Mucosa of descending colon (tissue), 3 donors: ENCODE measurements at regions not wholly inside any gene's neighbourhood (a gene's known extent, or its start where the extent isn't known, plus 50 kb on each side); places are given as distances from the start of the nearest gene placed in this dataset.

Experiments used
- ATAC-seq: fragments of 200-7000 bp; cut with Tn5 transposase; one replicate; pipeline ENCODE4 v1.9.1; 2020; ENCODE audit warnings: mild to moderate bottlenecking, moderate library complexity
- DNase-seq, 3 donors: peaks; one replicate each; pipeline ENCODE4 v3.0.0-alpha.2; 2020
- H3K36me3 ChIP-seq: fragments of 200-600 bp; one replicate; pipeline ENCODE4 v1.8.0; 2021; ENCODE audit warnings: low read depth, mild to moderate bottlenecking
- H3K4me1 ChIP-seq: fragments of 200-600 bp; one replicate; pipeline ENCODE4 v1.8.0; 2021; ENCODE audit warnings: low read depth, mild to moderate bottlenecking
- H3K4me3 ChIP-seq: fragments of 200-600 bp; one replicate; pipeline ENCODE4 v1.8.0; 2021; ENCODE audit warnings: mild to moderate bottlenecking
- H3K9me3 ChIP-seq: fragments of 200-600 bp; one replicate; pipeline ENCODE4 v1.8.0; 2021; ENCODE audit warnings: mild to moderate bottlenecking
- intact Hi-C, 2 donors: fragments of 100-400 bp; cut with DNase I in 1 of 2; cut with micrococcal nuclease in 1 of 2; formaldehyde crosslinking; loops; one replicate each; pipeline versions ENCODE4 v1.11.0 to v1.11.1; 2022; cut with DNase I, micrococcal nuclease
- TF ChIP-seq, protein P1 (sequence below): fragments of 200-600 bp; IDR thresholded peaks from one replicate; pipeline ENCODE4 v1.8.0; 2022; ENCODE audit warnings: antibody characterized with exemption, mild to moderate bottlenecking
- donor health status: DM: no; HTN: no; CAD: no; lungs with moderate emphysema.
- donor health status: DM: no; HTN: no; CAD: no.
- donor health status: DM: no; HTN: yes; CAD: no.

DNA sequence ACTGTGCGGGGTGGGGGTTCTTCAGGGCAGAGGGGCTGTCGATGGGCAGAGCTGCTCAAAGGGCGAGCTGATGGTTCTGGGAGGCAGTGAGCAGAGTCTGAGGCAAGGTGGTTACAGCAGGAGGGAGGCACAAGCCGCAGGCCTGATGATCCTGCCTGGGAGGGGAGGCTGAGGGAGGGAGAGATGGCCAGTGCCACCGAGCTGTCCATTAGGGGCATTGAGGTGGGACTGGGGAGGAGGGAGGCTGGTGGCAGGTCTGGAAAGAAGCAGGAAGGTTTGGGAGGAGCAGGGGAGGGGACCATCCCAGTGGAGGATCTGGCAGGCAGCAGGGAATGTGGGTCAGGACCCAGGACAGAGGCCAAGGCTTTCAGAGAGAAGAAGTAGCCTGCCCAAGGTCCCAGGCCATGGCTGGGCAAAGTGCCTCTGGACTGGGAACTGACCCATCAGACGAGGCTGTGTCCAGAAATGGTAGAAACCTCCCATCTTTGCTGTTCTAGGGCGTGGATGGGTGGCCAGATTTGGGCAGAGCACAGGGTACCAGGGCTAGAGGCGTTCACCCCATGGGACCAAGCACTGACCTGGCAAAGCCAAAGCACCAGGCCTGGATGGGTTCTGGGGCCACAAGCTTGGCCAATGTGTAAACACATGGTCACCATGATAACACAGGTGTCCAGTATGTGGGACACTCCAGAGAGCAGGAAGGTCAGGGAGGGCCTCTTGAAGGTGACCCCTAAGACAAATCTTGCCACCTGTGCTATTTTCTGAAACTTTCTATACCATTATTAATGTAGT lies 55.5 kb downstream of the INHBB start:
- no peaks in the 10 kb centered on the region for H3K4me1 ChIP-seq
- H3K36me3 ChIP-seq, result no peaks in the 10 kb centered on the region
- no peaks in the 10 kb centered on the region for H3K9me3 ChIP-seq
- TF ChIP-seq, protein P1, sequence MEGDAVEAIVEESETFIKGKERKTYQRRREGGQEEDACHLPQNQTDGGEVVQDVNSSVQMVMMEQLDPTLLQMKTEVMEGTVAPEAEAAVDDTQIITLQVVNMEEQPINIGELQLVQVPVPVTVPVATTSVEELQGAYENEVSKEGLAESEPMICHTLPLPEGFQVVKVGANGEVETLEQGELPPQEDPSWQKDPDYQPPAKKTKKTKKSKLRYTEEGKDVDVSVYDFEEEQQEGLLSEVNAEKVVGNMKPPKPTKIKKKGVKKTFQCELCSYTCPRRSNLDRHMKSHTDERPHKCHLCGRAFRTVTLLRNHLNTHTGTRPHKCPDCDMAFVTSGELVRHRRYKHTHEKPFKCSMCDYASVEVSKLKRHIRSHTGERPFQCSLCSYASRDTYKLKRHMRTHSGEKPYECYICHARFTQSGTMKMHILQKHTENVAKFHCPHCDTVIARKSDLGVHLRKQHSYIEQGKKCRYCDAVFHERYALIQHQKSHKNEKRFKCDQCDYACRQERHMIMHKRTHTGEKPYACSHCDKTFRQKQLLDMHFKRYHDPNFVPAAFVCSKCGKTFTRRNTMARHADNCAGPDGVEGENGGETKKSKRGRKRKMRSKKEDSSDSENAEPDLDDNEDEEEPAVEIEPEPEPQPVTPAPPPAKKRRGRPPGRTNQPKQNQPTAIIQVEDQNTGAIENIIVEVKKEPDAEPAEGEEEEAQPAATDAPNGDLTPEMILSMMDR, result no peak
- no peak overlapping the region for H3K4me3 ChIP-seq
- no peak for ATAC-seq
- intact Hi-C loops, result no loop called here
- no peak for DNase-seq

DNA sequence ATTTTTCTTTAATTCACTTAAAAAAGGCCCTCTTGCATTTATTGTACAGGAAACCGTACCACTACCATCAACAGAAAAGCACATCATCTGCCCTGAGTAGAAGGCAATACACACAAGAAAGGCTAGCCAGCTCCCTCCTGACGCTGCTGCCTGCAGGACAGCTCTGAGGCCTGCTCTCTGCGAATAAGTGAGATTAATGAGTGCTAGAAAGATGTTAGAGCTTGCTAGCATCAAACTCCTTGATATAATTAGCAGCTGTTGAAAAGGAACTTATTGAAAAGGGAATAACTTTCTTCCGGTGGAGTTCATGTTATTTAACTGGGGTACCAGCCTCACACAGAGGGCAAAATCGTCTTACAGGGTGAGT lies 56.1 kb downstream of the INHBB start:
- DNase-seq (no peak), ATAC-seq (no peak)
- intact Hi-C loops, result no loop called here
- no peaks in the 10 kb centered on the region for H3K9me3 ChIP-seq
- H3K36me3 ChIP-seq, result no peaks in the 10 kb centered on the region
- no peak overlapping the region for H3K4me3 ChIP-seq
- TF ChIP-seq, protein P1, result no peak
- H3K4me1 ChIP-seq, result no peaks in the 10 kb centered on the region

DNA sequence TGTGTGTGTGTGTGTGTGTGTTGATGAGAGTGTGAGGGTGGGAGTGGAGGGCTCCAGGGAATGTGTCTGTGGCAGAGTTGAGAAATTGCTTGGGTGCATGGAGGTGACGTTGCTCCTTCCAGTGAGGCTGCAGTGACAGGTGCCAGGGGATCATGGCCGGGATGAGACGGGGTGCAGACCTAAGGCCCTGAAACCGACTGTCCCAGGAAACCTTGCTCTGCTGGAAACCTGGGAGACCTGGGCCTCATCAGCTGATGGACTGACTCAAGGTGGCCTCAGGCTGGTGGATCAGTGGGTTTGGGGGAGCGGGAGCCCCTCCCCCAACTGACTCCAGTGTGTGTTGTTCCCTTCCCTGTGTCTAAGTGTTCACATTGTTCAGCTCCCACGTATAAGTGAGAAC lies 56.6 kb downstream of the INHBB start:
- Histone ChIP-seq H3K9me3 (no peaks in the 10 kb centered on the region), H3K4me1 (no peaks in the 10 kb centered on the region), H3K4me3 (no peak overlapping the region), H3K36me3 (no peaks in the 10 kb centered on the region)
- ATAC-seq (no peak), DNase-seq (no peak)
- TF ChIP-seq, protein P1, result no peak
- intact Hi-C loops, result no loop called here

DNA sequence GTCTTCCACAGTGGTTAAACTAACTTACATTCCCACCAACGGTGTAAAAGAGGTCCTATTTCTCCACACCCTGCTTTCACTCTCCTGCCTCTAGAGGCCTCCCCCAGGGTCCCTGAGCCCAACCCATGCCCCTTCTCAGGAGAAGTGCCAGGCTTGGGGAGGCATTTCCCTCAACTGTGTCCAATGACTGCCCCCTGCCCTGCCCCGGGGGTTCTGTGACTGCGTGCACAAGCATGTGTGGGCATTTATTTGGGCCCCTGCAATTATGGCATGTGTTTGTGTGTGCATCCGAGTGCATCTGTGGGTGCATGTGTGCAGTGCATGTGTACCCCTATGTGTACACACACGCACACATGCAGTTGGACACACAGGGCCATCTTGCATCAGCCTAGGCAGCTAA lies 57.3 kb downstream of the INHBB start:
- TF ChIP-seq, protein P1, result no peak
- peaks cover 2% of the 10 kb centered on the region for H3K9me3 ChIP-seq
- no peak for DNase-seq
- ATAC-seq, result no peak
- H3K4me1 ChIP-seq, result no peaks in the 10 kb centered on the region
- no peaks in the 10 kb centered on the region for H3K36me3 ChIP-seq
- no peak overlapping the region for H3K4me3 ChIP-seq
- intact Hi-C loops, result no loop called here

DNA sequence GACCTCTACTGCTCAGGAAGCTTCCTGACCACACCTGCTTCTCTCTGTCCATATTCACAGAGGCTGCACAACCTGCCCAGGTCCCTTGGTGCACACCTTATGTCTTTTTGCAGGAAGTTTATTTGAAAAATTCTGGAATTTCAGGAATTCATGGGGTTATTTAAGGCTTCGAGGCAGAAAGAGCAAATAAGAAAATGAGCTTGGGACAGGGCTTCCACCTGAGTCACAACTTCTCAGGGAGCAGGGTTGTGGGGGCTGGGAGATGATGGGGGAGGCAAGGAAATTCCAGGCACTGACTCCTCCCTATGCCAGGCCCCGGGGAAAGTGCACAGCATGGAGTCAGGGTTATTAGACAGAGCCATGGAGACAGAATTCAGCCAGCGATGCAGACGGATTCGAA lies 57.7 kb downstream of the INHBB start:
- ATAC-seq (no peak), DNase-seq (no peak)
- Histone ChIP-seq H3K36me3 (no peaks in the 10 kb centered on the region), H3K4me3 (no peak overlapping the region), H3K9me3 (peaks cover 5% of the 10 kb centered on the region), H3K4me1 (no peaks in the 10 kb centered on the region)
- intact Hi-C loops, result no loop called here
- TF ChIP-seq, protein P1, result no peak

DNA sequence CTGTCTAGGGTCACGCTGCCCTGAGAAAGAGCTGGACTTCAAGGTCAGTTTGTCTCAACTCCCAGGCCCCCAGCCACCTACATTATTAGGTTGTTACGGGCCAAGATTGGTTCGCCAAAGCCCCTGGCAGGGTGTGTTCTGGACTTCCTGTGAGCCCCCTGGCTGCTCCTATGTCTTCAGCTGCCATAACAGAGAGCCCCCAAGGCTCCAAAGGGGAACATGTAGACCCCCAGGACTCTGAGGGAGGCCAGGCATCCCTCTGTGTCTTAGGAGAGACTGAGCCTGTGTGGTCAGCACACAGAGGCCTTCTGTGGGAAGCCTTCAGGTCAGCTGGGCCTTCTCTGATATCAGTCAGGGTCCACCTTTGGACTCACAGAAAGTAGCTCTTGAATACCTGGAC lies 58.3 kb downstream of the INHBB start:
- ATAC-seq, result no peak

More for the DNA sequence above, 58.3 kb downstream of the INHBB start:
- Histone ChIP-seq H3K4me3 (no peak overlapping the region), H3K4me1 (no peaks in the 10 kb centered on the region), H3K36me3 (no peaks in the 10 kb centered on the region), H3K9me3 (peaks cover 10% of the 10 kb centered on the region)
- TF ChIP-seq, protein P1, result no peak
- DNase-seq, result no peak
- intact Hi-C loops, result no loop called here
